Lung (tissue), 11 donors: ENCODE measurements at regions not wholly inside any gene's neighbourhood (a gene's known extent, or its start where the extent isn't known, plus 50 kb on each side); places are given as distances from the start of the nearest gene placed in this dataset.

Source experiments
- ATAC-seq: fragments of 200-7000 bp; cut with Tn5 transposase; one replicate; pipeline ENCODE4 v1.9.1; 2020; ENCODE audit warnings: moderate number of reproducible peaks; ENCODE audit not compliant: insufficient read depth, low FRiP score
- DNase-seq, 3 donors: peaks; one replicate each; pipeline ENCODE4 v3.0.0-alpha.2; 2013 to 2017
- H3K27ac ChIP-seq, 2 donors: one replicate each; pipeline ENCODE4 v1.5.1; 2013; ENCODE audit warnings: mild to moderate bottlenecking in 2 of 2, moderate library complexity in 2 of 2, control low read depth in 1 of 2, inconsistent platforms in 1 of 2, low read depth in 1 of 2, low read length in 1 of 2
- H3K27me3 ChIP-seq, 3 donors: one replicate each; pipeline ENCODE4 v1.5.1; 2013; ENCODE audit warnings: low read length in 2 of 3; ENCODE audit not compliant: control insufficient read depth in 3 of 3, insufficient read depth in 3 of 3
- H3K36me3 ChIP-seq, 4 donors: one replicate each; pipeline ENCODE4 v1.5.1; 2013; ENCODE audit warnings: low read length in 4 of 4, mild to moderate bottlenecking in 1 of 4, moderate library complexity in 1 of 4; ENCODE audit not compliant: control insufficient read depth in 4 of 4, insufficient read depth in 4 of 4
- H3K4me1 ChIP-seq, 5 donors: one replicate each; pipeline ENCODE4 v1.5.1; 2013; ENCODE audit warnings: low read length in 5 of 5, mild to moderate bottlenecking in 2 of 5, moderate library complexity in 1 of 5; ENCODE audit not compliant: control insufficient read depth in 5 of 5, insufficient read depth in 5 of 5
- H3K4me3 ChIP-seq: one replicate; pipeline ENCODE4 v1.5.1; 2013; ENCODE audit warnings: mild to moderate bottlenecking, control low read depth, moderate library complexity
- H3K9ac ChIP-seq, 2 donors: one replicate each; pipeline ENCODE4 v1.5.1; 2013; ENCODE audit warnings: low read length in 2 of 2, control low read depth in 1 of 2; ENCODE audit not compliant: insufficient read depth in 1 of 2
- H3K9me3 ChIP-seq, 4 donors: one replicate each; pipeline ENCODE4 v1.5.1; 2013; ENCODE audit warnings: low read length in 3 of 4, mild to moderate bottlenecking in 1 of 4, moderate library complexity in 1 of 4; ENCODE audit not compliant: control insufficient read depth in 4 of 4, insufficient read depth in 3 of 4
- CTCF ChIP-seq: IDR thresholded peaks from 2 replicates; pipeline ENCODE4 v1.5.1; 2012; ENCODE audit warnings: mild to moderate bottlenecking; ENCODE audit errors: control extremely low read depth, extremely low read depth
- WGBS, 2 donors: extraction: QIAGEN DNeasy Blood & Tissue Kit; methylation state at CpG; one replicate each; pipeline ENCODE4 v1.1.7; 2013; 5-methylcytosine and 5-hydroxymethylcytosine counted together
- donor health status: control.
- donor health status: control.
- donor health status: Bipolar disorder and iron deficiency.
- donor health status: healthy.
- donor health status: DM: yes; HTN: yes; CAD: no.

GRCh38 chr6:73888050-73888449 is 192.0 kb downstream of the CD109 start:
- Histone ChIP-seq H3K9ac (no peak overlapping the region), H3K4me1 (no peaks in the 10 kb centered on the region), H3K9me3 (peaks cover 0 to 6% (median 2%) of the 10 kb centered on the region in 4 donors), H3K4me3 (no peak overlapping the region), H3K27me3 (no peaks in the 10 kb centered on the region), H3K36me3 (no peaks in the 10 kb centered on the region), H3K27ac (no peak overlapping the region)
- ATAC-seq, result no peak
- 59% methylated on average over 4 of the region's 4 CpGs; no CpG with 5 or more reads in 1 of the 2 donors for WGBS, 2 donors
- no peak for TF ChIP-seq CTCF
- DNase-seq, result no peak

- no peak overlapping the region for H3K9ac ChIP-seq
Measured at GRCh38 chr6:73885393-73885792, 189.4 kb downstream of the CD109 start.

GRCh38 chr6:73884540-73884939 is 188.5 kb downstream of the CD109 start:
- DNase-seq (no peak), ATAC-seq (no peak)
- no peaks in the 10 kb centered on the region for H3K4me1 ChIP-seq
- H3K36me3 ChIP-seq, result no peaks in the 10 kb centered on the region
- no peak for TF ChIP-seq CTCF
- H3K27me3 ChIP-seq, result no peaks in the 10 kb centered on the region
- no peak overlapping the region for H3K4me3 ChIP-seq
- H3K9ac ChIP-seq, result no peak overlapping the region
- H3K27ac ChIP-seq, result no peak overlapping the region
- H3K9me3 ChIP-seq, result no peaks in the 10 kb centered on the region
- WGBS, 2 donors, result 61% methylated on average over 4 of the region's 4 CpGs; no CpG with 5 or more reads in 1 of the 2 donors

More at GRCh38 chr6:73885393-73885792, 189.4 kb downstream of the CD109 start:
- WGBS, 2 donors, result 83% methylated on average over 7 of the region's 7 CpGs; no CpG with 5 or more reads in 1 of the 2 donors
- TF ChIP-seq CTCF, result no peak
- H3K9me3 ChIP-seq, result no peaks in the 10 kb centered on the region
- H3K27ac ChIP-seq, result no peak overlapping the region
- no peak for ATAC-seq
- H3K36me3 ChIP-seq, result no peaks in the 10 kb centered on the region
- DNase-seq, result no peak
- no peaks in the 10 kb centered on the region for H3K4me1 ChIP-seq
- no peaks in the 10 kb centered on the region for H3K27me3 ChIP-seq
- no peak overlapping the region for H3K4me3 ChIP-seq

GRCh38 chr6:73879501-73880293 is 183.7 kb downstream of the CD109 start:
- DNase-seq, result no peak
- Histone ChIP-seq H3K9ac (no peak overlapping the region), H3K36me3 (no peaks in the 10 kb centered on the region), H3K4me1 (no peaks in the 10 kb centered on the region), H3K27me3 (no peaks in the 10 kb centered on the region), H3K27ac (no peak overlapping the region), H3K9me3 (no peaks in the 10 kb centered on the region), H3K4me3 (no peak overlapping the region)
- TF ChIP-seq CTCF, result no peak
- no peak for ATAC-seq
- WGBS, 2 donors, result 70 to 86% methylated on average over 8 of the region's 8 CpGs
